ENCODE measurements at regions not wholly inside any gene's neighbourhood (a gene's known extent, or its start where the extent isn't known, plus 50 kb on each side); places are given as distances from the start of the nearest gene placed in this dataset.
"Not testable (repeated sequence)": the region's sequence is repeated elsewhere in the genome, so short reads cannot be mapped to it uniquely, and the experiment has no call there.

DNA sequence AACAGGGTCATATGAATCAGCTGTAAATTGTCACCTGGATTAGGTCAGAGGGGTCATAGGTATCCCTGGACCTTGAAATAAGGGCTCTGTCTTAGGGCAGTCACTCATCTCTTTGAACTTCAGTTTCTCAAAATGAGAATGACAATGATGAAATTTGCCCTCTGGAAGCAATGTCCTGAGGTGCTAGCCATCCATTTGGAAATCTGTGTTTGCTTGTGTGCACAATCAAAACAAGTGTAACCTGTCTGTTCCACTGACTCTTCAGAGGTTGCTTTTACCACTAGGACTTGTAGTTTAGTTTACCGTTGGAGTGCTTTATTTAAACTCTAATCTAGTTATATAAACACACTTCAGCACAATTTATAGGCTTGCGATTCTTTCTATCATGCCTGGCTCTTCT, 297.3 kb downstream of the CCDC74A start:
- not testable (repeated sequence) for H3K9me3 Mint-ChIP-seq; DNase-seq (ENCODE audit: low spot score in 2 of 2); H3K27ac Mint-ChIP-seq; ATAC-seq; H3K36me3 Mint-ChIP-seq

DNA sequence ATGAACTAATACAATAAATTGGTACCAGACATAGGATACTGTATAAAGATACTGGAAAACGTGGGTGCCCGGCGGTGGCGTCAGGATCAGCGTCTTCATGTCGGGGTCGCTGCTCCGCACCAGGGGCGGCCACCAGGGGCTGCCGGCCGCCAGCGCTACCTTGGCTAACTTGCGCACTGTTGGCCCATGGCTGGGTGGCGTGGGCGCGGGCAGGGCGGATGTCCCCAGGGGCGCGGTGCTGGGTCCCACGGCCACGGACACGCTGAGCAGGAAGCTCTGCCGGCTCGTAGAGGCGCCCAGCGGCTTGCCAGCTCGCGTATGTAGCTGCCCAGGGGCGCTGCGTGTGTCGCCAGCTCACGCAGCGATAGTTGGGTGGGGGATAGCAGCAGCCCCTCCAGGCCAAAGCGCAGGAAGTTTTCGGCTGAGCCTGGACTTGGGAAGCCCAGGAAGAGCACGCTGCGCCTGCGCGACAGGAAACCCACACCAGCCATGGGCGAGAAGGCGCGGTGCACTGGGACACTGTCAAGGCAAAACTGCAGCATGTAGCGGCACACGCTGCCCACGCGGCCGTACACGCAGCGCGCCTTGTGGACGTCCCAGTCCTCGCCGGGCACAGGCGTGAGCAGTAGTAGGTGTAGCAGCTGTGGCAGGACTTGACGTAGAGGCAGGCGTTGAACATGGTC, 299.9 kb downstream of the CCDC74A start:
- no peak for DNase-seq (ENCODE audit: low spot score in 2 of 2)

DNA sequence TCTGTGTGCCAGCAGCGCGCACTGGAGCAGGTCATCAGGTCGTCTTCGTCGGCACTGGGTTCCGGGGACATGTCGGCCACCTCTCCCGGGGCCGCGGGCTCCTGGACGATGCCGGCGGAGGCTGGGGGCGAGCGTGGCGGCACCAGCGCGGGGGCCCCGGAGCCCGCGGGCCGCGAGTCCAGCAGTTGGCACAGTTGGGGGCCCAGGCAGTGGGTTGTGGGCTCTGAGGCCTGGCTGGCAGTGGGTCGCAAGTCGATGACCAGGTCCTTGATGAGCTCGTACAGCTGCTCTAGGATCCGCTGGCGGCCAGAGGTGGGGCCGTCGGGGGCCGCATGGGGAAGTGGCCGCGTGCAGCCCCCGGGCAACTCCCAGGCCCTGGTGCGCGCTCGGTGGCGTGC, 300.5 kb downstream of the CCDC74A start:
- ATAC-seq, result no peak
- Mint-ChIP-seq H3K36me3 (no peaks in the 10 kb centered on the region), H3K27ac (no peak overlapping the region), H3K9me3 (peaks cover 0 to 3% of the 10 kb centered on the region in 2 donors)
- DNase-seq (ENCODE audit: low spot score in 2 of 2), result no peak

More for the DNA sequence above, 299.9 kb downstream of the CCDC74A start:
- H3K9me3 Mint-ChIP-seq, result peaks cover 0 to 3% of the 10 kb centered on the region in 2 donors
- no peak overlapping the region for H3K27ac Mint-ChIP-seq
- no peak for ATAC-seq
- no peaks in the 10 kb centered on the region for H3K36me3 Mint-ChIP-seq

DNA sequence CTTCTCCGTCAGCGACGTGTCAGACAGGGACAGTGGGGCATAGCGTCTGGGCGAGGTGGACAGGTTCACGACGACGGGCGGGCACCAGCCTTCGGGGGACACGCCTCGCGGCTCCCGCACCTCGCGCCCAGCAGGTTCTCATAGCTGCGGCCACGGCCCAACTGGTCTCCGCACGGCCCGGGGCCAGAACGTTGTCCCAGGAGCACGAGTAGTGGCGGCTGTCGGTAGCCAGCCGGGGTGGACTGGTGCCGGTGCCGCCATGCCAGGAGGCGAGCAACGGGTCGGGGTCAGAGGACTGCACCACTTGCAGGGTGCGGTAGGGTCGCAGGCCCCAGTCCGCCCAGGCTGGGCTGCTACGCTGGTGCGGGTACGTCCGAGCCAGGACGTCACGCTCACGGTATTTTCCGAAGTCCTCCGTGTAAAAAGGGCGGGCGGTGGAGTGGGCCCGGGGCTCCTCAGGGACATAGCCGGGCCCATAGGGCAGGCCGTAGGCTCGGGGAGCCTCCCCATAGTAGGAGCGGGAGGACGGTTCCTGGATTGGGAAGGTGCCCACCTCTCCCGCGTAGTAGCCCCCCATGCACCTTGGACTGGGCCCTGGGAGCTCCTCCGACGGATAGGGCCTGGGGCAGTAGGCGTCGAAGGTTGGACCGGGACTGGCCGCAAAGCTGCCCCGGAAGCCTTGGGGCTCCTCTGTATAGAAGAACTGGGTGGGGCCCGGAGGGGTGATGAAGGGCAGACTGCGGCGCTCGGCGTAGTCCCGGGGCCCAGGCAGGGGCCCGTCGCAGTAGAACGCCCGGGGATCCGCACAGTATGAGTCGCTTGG, 301.2 kb downstream of the CCDC74A start:
- H3K9me3 Mint-ChIP-seq; DNase-seq (ENCODE audit: low spot score in 2 of 2); H3K27ac Mint-ChIP-seq; H3K36me3 Mint-ChIP-seq; ATAC-seq: not testable (repeated sequence)

DNA sequence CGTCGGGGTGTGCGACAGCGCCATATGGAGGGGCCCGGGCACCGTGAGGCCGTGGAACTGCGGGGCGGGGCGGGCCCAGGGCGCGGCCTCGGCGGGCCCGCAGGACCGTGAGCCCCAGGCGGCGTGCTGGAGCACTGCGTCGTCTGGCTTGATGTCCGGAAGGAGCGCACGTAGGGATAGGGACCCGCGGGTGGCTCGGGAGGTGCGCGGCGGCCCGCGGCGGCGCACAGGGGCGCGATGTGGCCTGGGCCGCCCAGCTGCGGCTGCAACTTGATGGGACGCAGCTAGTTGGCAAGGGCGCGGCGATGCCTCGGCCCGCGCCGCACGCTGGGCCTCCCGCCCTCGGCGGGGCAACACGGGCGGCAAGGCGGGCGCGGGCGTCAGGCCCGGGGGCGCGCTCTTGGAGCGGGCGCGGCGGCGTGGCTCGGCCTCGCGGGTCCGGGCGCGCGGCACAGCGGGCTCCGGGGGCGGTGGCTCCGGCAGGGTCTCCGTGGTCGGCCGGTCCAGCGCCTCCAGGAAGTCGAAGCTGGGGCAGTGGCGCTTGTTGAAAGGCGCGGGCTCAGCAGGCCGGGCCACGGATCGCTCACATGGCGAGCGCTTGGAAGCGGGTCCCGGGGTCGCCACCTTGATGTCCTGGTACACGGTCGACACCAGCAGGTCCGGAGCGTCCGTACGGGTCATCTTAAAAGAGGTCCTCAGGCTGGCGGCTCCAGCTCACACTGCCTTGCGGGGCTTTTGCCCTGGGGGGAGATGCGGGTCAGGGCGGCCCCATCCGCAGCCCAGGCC, 302.0 kb downstream of the CCDC74A start:
- DNase-seq (ENCODE audit: low spot score in 2 of 2); ATAC-seq; H3K9me3 Mint-ChIP-seq; H3K27ac Mint-ChIP-seq; H3K36me3 Mint-ChIP-seq: not testable (repeated sequence)

DNA sequence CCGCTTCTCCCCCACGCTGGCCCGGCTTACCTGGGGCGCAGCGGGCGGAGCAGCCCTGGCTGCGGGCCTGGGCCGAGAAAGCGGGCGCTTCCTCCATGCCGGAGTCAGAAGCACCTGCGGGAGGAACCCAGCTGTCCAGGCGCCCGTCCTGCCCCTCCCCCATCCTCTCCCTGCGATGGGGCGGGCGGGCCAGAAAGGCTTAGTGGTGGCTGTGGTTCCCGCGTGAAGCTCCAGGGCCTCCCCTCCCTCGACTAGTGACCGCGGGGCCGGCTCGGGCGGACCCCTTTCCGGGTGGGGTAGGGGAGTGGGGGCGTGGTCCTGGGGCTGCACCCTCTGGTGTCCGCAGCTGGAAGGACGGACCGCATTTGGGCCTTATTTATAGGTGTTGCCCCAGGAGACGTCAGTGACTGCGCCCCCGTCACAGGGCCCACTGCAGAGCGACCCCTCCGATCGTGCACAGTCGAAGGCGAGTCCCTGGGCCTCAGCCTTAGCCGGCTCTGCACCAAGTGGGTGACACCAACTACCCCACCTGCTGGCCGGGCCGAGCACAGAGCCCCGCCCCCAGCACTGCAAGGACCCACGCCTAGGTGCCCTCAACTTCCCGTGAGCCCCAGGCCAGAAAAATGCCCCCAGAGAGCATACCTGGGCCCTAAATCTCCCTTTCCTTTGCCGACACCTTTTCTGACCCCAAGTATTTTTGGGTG, 302.7 kb downstream of the CCDC74A start:
- not testable (repeated sequence) for H3K9me3 Mint-ChIP-seq; DNase-seq (ENCODE audit: low spot score in 2 of 2); H3K27ac Mint-ChIP-seq; H3K36me3 Mint-ChIP-seq
- peak in 1 of 2 donors; percentile 39 for ATAC-seq

DNA sequence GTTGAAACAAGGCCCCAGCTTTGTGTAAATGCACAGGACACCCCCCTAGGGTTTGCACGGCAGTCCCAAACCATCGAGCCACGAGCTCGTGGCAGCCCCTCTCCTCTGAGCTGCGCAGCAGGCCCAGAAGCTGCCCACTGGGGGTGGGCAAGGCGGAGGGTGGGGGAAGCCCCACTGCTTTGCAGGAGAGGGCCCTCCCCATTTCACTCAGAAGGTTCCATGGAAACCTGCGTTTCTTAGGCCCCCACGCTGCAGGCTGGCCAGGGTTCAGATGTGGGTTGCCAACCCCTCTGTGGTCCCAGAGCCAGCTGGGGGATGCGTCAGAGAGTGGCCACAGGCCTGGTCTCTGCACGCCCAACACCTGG, 303.2 kb downstream of the CCDC74A start:
- H3K9me3 Mint-ChIP-seq; H3K36me3 Mint-ChIP-seq; ATAC-seq; H3K27ac Mint-ChIP-seq; DNase-seq (ENCODE audit: low spot score in 2 of 2): not testable (repeated sequence)

DNA sequence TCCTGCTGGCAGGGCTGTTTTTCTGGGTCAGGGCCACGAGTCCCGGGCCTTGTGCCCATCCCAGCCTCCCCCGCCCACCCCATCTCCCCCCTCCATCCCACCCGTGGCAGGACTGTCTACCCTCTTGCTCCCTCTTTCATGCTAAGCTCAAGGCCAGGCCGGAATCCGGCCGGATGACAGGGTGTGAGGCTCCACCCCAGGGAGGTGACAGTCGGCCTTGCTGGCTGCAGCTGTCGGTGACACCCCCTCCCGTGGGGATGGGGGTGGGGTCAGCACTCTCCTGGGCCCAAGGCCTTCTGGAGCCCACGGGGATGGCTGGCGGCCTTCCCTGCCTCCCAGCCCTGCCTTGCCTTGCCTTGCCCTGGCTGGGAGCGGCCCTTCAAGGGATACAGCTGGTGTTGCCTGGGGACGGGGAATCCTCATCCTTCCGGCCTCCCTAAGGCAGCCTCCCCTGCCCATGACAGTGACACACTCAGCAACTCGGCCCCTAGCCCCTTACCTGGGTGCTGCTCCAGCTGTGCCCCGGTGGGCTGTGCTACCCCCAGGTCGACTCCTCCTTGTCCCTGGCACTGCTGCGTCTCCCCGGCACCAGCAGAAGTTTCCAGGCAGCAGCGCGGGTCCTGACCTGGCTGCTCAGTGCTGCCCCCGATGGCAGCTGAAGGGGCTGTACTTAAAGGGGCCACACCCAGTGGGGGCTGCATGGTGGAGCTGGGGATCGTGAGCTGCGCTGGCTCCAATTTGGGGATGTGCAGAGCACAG, 303.9 kb downstream of the CCDC74A start:
- H3K36me3 Mint-ChIP-seq, H3K9me3 Mint-ChIP-seq, H3K27ac Mint-ChIP-seq: not testable (repeated sequence)
- ATAC-seq (peak; percentile 61 to 65), DNase-seq (ENCODE audit: low spot score in 2 of 2) (peak in 1 of 2 donors; percentile 22)

DNA sequence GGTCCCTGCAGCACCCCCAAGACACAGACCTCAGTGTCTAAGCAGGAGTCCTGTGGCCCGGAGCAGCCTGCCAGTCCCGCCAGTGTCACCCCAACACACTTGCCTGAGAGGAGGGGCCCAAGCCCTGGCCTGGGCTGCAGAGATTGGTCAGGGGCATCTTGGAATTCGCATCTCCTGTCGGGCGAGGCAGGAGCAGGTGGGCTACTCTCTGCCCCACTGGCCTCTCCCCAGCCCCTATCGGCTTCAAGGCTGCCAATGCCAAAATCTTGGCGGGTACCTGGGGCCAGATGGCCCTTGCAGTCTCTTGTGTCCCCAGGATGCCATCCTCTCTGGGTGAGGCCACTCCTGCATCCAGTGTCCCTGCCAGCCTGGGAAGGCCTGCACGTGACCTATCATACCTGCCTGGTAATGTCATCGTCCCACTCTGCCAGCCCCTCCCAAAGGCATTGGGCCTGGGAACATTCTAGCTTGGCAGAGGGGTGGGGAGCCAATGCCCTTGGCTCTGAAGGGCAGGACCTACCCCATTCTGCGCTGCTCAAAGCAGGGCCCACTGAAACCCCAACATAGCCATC, 304.6 kb downstream of the CCDC74A start:
- not testable (repeated sequence) for H3K36me3 Mint-ChIP-seq; H3K9me3 Mint-ChIP-seq; ATAC-seq; H3K27ac Mint-ChIP-seq; DNase-seq (ENCODE audit: low spot score in 2 of 2)

DNA sequence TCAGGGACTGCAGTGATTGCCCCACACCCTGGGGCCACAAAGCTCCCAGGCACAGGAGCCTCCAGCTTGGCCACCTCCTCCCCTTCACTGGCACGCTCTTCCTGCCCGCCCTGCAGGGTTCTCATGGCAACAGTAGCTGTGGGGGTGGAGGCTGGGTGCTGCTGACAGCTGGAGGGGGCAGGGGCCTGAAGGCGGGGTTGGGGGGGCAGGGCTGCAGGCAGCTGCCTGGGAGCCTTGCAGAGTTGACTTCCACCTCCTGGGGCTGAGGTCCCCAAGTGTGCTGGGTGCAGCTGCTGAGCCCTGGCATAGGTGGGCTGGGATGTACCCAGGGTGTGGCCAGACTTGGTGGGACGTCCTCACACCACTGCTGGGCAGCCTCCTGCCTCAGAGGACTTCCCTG, 305.2 kb downstream of the CCDC74A start:
- H3K9me3 Mint-ChIP-seq; DNase-seq (ENCODE audit: low spot score in 2 of 2); H3K27ac Mint-ChIP-seq; H3K36me3 Mint-ChIP-seq; ATAC-seq: not testable (repeated sequence)

DNA sequence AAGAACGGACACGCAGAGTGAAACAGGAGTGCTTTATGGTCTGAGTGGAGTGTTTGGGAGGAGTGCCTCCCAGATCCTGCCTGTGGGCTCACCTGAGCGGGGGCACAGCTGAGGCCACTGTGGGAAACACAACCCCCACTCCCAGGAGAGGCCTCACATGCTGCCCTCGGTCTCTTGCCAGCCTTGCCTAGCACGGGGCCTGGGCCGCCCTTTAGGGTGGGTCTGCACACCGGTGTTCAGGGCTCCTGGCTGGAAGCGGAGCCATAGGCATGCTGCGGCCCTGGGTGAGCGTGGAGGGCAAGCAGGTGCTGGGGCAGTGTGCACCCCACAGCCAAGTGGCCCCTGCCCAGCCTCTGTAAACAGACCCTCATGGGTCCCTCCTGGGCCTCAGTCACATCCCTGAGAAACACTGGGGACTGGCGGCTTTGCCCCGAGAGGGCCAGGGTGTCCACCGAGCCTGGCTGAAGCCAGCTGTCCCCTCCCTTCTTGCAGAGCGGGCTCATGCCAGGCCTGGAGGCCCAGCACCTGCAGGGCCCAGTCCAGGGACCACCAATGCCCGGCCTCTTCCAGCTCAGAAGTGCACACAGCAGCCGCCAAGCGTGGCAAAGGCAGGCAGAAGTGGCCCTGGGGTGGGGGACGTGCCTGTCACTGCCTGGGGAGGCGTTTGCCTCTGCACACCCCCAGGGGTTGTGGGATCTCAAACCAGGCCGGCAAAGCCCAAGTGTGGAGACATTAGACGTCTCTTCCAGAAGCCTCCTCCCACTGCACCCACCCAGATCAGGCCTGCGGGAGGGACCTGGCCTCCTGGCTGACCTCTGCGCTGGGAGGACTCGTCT, 305.9 kb downstream of the CCDC74A start:
- DNase-seq (ENCODE audit: low spot score in 2 of 2); ATAC-seq; H3K36me3 Mint-ChIP-seq; H3K27ac Mint-ChIP-seq; H3K9me3 Mint-ChIP-seq: not testable (repeated sequence)

DNA sequence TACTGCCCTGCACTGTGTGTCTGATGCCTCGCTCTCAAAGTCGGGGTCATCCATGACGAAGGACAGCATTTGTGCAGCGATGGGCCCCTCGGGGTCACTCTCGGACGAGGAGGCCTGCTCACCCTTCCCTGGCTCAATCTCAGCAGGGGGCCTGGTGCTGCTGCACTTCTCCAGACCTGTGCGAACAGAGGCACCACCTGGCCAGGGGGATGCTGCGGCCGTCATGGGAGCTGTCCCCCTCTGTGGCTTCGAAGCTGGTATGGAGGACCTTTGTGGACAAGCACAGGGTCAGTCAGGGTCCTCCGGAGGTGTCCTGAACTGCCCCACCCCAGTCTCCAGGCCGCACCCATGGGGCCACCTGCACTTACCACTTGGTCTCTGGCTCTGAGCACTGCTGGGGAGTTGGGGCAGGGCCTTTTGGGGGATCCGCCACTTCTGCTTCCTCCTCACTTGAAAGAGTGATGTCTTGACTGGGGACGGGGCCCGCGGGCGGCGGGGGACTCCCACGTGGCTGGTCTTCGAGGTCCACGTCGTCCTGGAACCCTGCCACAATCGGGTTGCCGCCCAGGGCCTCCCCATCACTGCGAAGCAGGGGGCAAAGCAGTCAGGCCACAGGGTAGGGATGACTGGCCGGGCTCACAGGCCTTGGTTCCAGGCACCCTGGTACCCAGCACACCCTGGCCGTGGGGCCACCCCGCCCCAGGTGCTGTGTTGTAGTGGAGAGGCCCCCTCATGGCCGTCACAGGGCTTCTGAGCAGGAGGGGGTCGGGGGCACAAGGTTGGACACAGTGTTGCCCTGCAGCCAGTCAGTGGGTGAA, 306.7 kb downstream of the CCDC74A start:
- not testable (repeated sequence) for H3K9me3 Mint-ChIP-seq; H3K36me3 Mint-ChIP-seq; DNase-seq (ENCODE audit: low spot score in 2 of 2); ATAC-seq; H3K27ac Mint-ChIP-seq

DNA sequence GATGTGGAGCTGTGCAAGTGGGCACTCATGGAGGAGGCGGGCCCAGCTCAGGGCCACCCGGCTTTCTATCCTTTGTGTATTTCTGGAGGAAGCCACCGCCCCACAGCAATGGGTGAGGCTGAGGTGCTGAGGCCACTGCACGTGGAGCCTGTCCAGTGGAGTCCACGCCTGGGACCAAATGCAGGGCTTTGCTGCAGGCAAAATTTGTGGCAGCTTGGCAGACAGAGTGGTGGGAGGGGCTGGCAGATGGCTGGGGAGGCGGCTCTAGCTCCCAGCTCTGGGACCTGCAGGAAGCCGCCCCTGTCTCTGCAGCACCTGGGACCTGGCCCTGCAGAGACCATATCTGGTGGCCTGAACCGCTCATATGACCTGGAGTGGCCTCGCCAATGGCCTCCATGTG, 307.3 kb downstream of the CCDC74A start:
- not testable (repeated sequence) for ATAC-seq, H3K9me3 Mint-ChIP-seq, H3K27ac Mint-ChIP-seq

DNA sequence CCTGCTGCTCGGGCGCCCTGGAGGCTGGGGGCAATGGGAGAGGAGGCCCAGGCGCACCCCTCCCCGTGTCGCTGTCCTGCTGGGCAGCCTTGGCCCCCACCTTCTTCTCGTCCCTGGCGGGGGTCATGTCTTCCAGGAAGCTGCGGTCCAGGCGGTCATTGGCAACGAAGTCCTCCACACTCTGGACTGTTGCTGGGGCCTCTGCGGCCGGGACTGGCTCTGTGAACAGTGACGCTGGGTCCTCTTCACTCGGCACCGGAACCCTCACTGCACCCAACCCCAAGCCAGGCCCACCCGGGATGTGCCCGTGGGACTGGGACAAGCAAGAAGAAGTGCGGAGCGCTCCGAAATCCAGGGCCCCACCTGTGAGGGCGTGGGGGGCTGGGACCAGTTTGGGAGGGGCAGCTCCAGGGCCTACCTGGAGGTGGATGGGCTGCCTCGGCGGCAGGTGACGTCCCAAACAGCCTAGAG, 308.0 kb downstream of the CCDC74A start:
- no peaks in the 10 kb centered on the region for H3K36me3 Mint-ChIP-seq

More for the DNA sequence above, 307.3 kb downstream of the CCDC74A start:
- not testable (repeated sequence) for H3K36me3 Mint-ChIP-seq; DNase-seq (ENCODE audit: low spot score in 2 of 2)

More for the DNA sequence above, 308.0 kb downstream of the CCDC74A start:
- ATAC-seq, result no peak
- H3K27ac Mint-ChIP-seq, result no peak overlapping the region
- no peaks in the 10 kb centered on the region for H3K9me3 Mint-ChIP-seq
- DNase-seq (ENCODE audit: low spot score in 2 of 2), result no peak

Measured in activated naive CD4-positive, alpha-beta T cell treated with anti-CD3 and anti-CD28 coated beads, Interleukin-2, amount 50 U/mL, for 72 hours (primary cell).